ENCODE measurements at regions not wholly inside any gene's neighbourhood (a gene's known extent, or its start where the extent isn't known, plus 50 kb on each side); places are given as distances from the start of the nearest gene placed in this dataset.

GRCh38 chr1:5597991-5598823, 394.0 kb downstream of the NPHP4 start:
- DNase-seq (ENCODE audit: low spot score) = peak; percentile 12

- DNase-seq (ENCODE audit: low spot score) = peak; percentile 49
Measured at GRCh38 chr1:5597171-5597850, 394.9 kb downstream of the NPHP4 start.

- DNase-seq (ENCODE audit: low spot score) = no peak
Measured at GRCh38 chr1:5596651-5597050, 395.6 kb downstream of the NPHP4 start.

GRCh38 chr1:5595531-5596170, 396.6 kb downstream of the NPHP4 start:
- no peak for DNase-seq (ENCODE audit: low spot score)

- DNase-seq (ENCODE audit: low spot score) = peak; percentile 55
Measured at GRCh38 chr1:5594056-5594956, 397.9 kb downstream of the NPHP4 start.

- no peak for DNase-seq (ENCODE audit: low spot score)
Measured at GRCh38 chr1:5590717-5591116, 401.5 kb downstream of the NPHP4 start.

- no peak for DNase-seq (ENCODE audit: low spot score)
Measured at GRCh38 chr1:5586629-5587028, 405.6 kb downstream of the NPHP4 start.

- DNase-seq (ENCODE audit: low spot score) = no peak
Measured at GRCh38 chr1:5585256-5585655, 407.0 kb downstream of the NPHP4 start.

GRCh38 chr1:5580926-5581325, 411.3 kb downstream of the NPHP4 start:
- no peak for DNase-seq (ENCODE audit: low spot score)

- DNase-seq (ENCODE audit: low spot score) = no peak
Measured at GRCh38 chr1:5579966-5580365, 412.3 kb downstream of the NPHP4 start.

GRCh38 chr1:5578690-5579089, 413.5 kb downstream of the NPHP4 start:
- no peak for DNase-seq (ENCODE audit: low spot score)

- no peak for DNase-seq (ENCODE audit: low spot score)
Measured at GRCh38 chr1:5577255-5578040, 414.8 kb downstream of the NPHP4 start.

- no peak for DNase-seq (ENCODE audit: low spot score)
Measured at GRCh38 chr1:5576673-5577065, 415.6 kb downstream of the NPHP4 start.

GRCh38 chr1:5576011-5576672, 416.1 kb downstream of the NPHP4 start:
- no peak for DNase-seq (ENCODE audit: low spot score)

GRCh38 chr1:5575396-5575940, 416.8 kb downstream of the NPHP4 start:
- DNase-seq (ENCODE audit: low spot score) = no peak

- no peak for DNase-seq (ENCODE audit: low spot score)
Measured at GRCh38 chr1:5574641-5575040, 417.6 kb downstream of the NPHP4 start.

- DNase-seq (ENCODE audit: low spot score) = no peak
Measured at GRCh38 chr1:5572794-5573193, 419.4 kb downstream of the NPHP4 start.

- no peak for DNase-seq (ENCODE audit: low spot score)
Measured at GRCh38 chr1:5571861-5572401, 420.3 kb downstream of the NPHP4 start.

GRCh38 chr1:5571438-5571837, 420.8 kb downstream of the NPHP4 start:
- DNase-seq (ENCODE audit: low spot score) = no peak

GRCh38 chr1:5570931-5571330, 421.3 kb downstream of the NPHP4 start:
- no peak for DNase-seq (ENCODE audit: low spot score)
